HepG2 (cell line): ENCODE measurements at regions not wholly inside any gene's neighbourhood (a gene's known extent, or its start where the extent isn't known, plus 50 kb on each side); places are given as distances from the start of the nearest gene placed in this dataset.
A peak's percentile ranks its signal among the peaks of the same experiment; 100 is the strongest.

Experiments used
- EED ChIP-seq: sonication (generic); formaldehyde crosslinking; IDR thresholded peaks from 2 replicates; pipeline ENCODE4 v1.5.0; 2020; ENCODE audit warnings: mild to moderate bottlenecking, missing genetic modification reagents
- FIP1L1 ChIP-seq: fragments of 200-400 bp; formaldehyde crosslinking; IDR thresholded peaks from 2 replicates; pipeline ENCODE4 v1.6.1; 2018; ENCODE audit warnings: low read depth, mild to moderate bottlenecking, low read length, moderate library complexity, borderline replicate concordance; ENCODE audit not compliant: insufficient read depth
- FOXC1 ChIP-seq: sonication (generic); formaldehyde crosslinking; IDR thresholded peaks from 2 replicates; pipeline ENCODE4 v1.8.0; 2022; ENCODE audit warnings: mild to moderate bottlenecking, missing genetic modification reagents, borderline replicate concordance
- MXD4 ChIP-seq: IDR thresholded peaks from 2 replicates; pipeline ENCODE4 v1.6.1; 2016; ENCODE audit warnings: mild to moderate bottlenecking, missing biosample characterization, missing genetic modification reagents
- NCOA2 ChIP-seq: sonication (generic); formaldehyde crosslinking; IDR thresholded peaks from 2 replicates; pipeline ENCODE4 v1.8.0; 2022; ENCODE audit warnings: inconsistent platforms
- NR2F1 ChIP-seq, 2 experiments: fragments of 450-650 bp in 1 of 2; formaldehyde crosslinking in 1 of 2; IDR thresholded peaks; 2 replicates each; pipeline versions ENCODE4 v1.5.0 to v1.6.1; 2016 to 2020; ENCODE audit warnings: mild to moderate bottlenecking in 1 of 2, missing compliant biosample characterization in 1 of 2, missing genetic modification reagents in 1 of 2, moderate library complexity in 1 of 2
- PAF1 ChIP-seq: IDR thresholded peaks from 2 replicates; pipeline ENCODE4 v1.6.1; 2016; ENCODE audit warnings: missing genetic modification reagents, missing compliant biosample characterization
- PHF20 ChIP-seq: sonication (generic); formaldehyde crosslinking; IDR thresholded peaks from 2 replicates; pipeline ENCODE4 v1.5.0; 2020; ENCODE audit warnings: mild to moderate bottlenecking, missing genetic modification reagents
- RBFOX2 ChIP-seq: fragments of 200-400 bp; formaldehyde crosslinking; IDR thresholded peaks from 2 replicates; pipeline ENCODE4 v1.6.1; 2017; ENCODE audit warnings: low read depth, mild to moderate bottlenecking, low read length
- SNAPC2 ChIP-seq: sonication (generic); formaldehyde crosslinking; IDR thresholded peaks from 2 replicates; pipeline ENCODE4 v1.8.1; 2022; ENCODE audit warnings: mild to moderate bottlenecking, missing genetic modification reagents
- SP5 ChIP-seq: IDR thresholded peaks from 2 replicates; pipeline ENCODE4 v1.6.1; 2016; ENCODE audit warnings: low read depth, borderline replicate concordance
- STAG1 ChIP-seq: sonication (generic); formaldehyde crosslinking; IDR thresholded peaks from 2 replicates; pipeline ENCODE4 v1.4.0; 2020; ENCODE audit warnings: missing genetic modification reagents
- TARDBP ChIP-seq: sonication (generic); formaldehyde crosslinking; IDR thresholded peaks from 2 replicates; pipeline ENCODE4 v1.8.0; 2022; ENCODE audit warnings: mild to moderate bottlenecking, missing genetic modification reagents
- TCF7 ChIP-seq: sonication (generic); IDR thresholded peaks from 2 replicates; pipeline ENCODE4 v1.6.1; 2016; ENCODE audit warnings: antibody characterized with exemption, low read depth
- ZNF350 ChIP-seq: sonication (generic); formaldehyde crosslinking; IDR thresholded peaks from 2 replicates; pipeline ENCODE4 v1.4.0; 2020; ENCODE audit warnings: mild to moderate bottlenecking, low read depth, missing genetic modification reagents, borderline replicate concordance
- ZNF451 ChIP-seq: sonication (generic); formaldehyde crosslinking; IDR thresholded peaks from 2 replicates; pipeline ENCODE4 v1.5.0; 2020; ENCODE audit warnings: mild to moderate bottlenecking, missing genetic modification reagents
- ZNF567 ChIP-seq: sonication (generic); formaldehyde crosslinking; IDR thresholded peaks from 2 replicates; pipeline ENCODE4 v1.8.1; 2023; ENCODE audit warnings: mild to moderate bottlenecking, missing genetic modification reagents, borderline replicate concordance
- TF ChIP-seq, protein P1 (sequence below): sonication (generic); formaldehyde crosslinking; conservative IDR thresholded peaks from 2 replicates; pipeline ENCODE4 v1.8.0; 2022; ENCODE audit warnings: missing genetic modification reagents
- TF ChIP-seq, protein P2 (sequence below): IDR thresholded peaks from 2 replicates; pipeline ENCODE4 v1.6.1; 2016; ENCODE audit warnings: low read depth
- TF ChIP-seq, protein P3 (sequence below): sonication (generic); formaldehyde crosslinking; IDR thresholded peaks from 2 replicates; pipeline ENCODE4 v1.5.1; 2020; ENCODE audit warnings: mild to moderate bottlenecking, missing genetic modification reagents, borderline replicate concordance
- TF ChIP-seq, protein P4 (sequence below): sonication (generic); formaldehyde crosslinking; IDR thresholded peaks from 2 replicates; pipeline ENCODE4 v1.8.1; 2023; ENCODE audit warnings: missing genetic modification reagents, inconsistent platforms, borderline replicate concordance

DNA sequence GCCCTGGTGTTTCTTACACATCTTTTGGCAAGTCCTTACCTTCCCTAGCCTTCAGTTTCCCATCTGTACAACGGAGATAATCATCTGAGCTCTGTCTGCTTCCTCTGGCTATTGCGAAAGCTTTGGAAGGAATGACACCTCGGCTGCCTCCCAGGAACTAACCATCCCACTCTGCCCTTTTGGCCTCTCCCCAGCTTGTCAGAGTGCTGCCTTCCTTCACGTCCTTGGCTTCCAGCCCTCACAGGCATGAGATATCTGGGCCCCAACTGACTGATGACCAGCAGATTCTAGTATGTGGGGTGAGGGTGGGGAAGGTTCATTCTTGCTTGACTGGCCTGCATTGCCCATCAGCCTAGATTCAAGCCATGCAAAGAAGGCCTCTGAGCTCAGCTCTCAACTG lies 253.1 kb upstream of the FGGY start (continued):
- TF ChIP-seq, protein P1, sequence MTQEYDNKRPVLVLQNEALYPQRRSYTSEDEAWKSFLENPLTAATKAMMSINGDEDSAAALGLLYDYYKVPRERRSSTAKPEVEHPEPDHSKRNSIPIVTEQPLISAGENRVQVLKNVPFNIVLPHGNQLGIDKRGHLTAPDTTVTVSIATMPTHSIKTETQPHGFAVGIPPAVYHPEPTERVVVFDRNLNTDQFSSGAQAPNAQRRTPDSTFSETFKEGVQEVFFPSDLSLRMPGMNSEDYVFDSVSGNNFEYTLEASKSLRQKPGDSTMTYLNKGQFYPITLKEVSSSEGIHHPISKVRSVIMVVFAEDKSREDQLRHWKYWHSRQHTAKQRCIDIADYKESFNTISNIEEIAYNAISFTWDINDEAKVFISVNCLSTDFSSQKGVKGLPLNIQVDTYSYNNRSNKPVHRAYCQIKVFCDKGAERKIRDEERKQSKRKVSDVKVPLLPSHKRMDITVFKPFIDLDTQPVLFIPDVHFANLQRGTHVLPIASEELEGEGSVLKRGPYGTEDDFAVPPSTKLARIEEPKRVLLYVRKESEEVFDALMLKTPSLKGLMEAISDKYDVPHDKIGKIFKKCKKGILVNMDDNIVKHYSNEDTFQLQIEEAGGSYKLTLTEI (CRISPR knock-in tag) = no peak
- TF ChIP-seq, protein P2, sequence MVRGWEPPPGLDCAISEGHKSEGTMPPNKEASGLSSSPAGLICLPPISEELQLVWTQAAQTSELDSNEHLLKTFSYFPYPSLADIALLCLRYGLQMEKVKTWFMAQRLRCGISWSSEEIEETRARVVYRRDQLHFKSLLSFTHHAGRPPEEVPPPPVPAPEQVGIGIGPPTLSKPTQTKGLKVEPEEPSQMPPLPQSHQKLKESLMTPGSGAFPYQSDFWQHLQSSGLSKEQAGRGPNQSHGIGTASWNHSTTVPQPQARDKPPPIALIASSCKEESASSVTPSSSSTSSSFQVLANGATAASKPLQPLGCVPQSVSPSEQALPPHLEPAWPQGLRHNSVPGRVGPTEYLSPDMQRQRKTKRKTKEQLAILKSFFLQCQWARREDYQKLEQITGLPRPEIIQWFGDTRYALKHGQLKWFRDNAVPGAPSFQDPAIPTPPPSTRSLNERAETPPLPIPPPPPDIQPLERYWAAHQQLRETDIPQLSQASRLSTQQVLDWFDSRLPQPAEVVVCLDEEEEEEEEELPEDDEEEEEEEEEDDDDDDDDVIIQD (CRISPR knock-in tag) = peak; percentile 59
- TF ChIP-seq FIP1L1 (no peak), TARDBP (CRISPR knock-in tag) (peak; percentile 90; the same call in 1 of the 2 replicates), ZNF567 (CRISPR knock-in tag) (0 out of 2 replicates have a peak, but pooled peaks have one; percentile 30), ZNF451 (peak; percentile 68; the same call in 1 of the 2 replicates), ZNF350 (CRISPR knock-in tag) (peak; percentile 27; the same call in 1 of the 2 replicates), NR2F1 (CRISPR knock-in tag; IDR thresholded peaks at IDR 0.05) (peak; percentile 42 to 79; a peak in 2 of 4 replicates), SP5 (peak; percentile 51; the same call in 1 of the 2 replicates), PAF1 (CRISPR knock-in tag) (no peak), EED (CRISPR knock-in tag) (no peak), NCOA2 (CRISPR knock-in tag) (peak; percentile 61; the same call in 1 of the 2 replicates), MXD4 (CRISPR knock-in tag) (0 out of 2 replicates have a peak, but pooled peaks have one; percentile 22), RBFOX2 (no peak), PHF20 (CRISPR knock-in tag) (no peak), TCF7 (peak; percentile 42), STAG1 (CRISPR knock-in tag) (peak; percentile 24; the same call in 1 of the 2 replicates), SNAPC2 (CRISPR knock-in tag) (0 out of 2 replicates have a peak, but pooled peaks have one; percentile 65), FOXC1 (CRISPR knock-in tag) (no peak)
- TF ChIP-seq, protein P3, sequence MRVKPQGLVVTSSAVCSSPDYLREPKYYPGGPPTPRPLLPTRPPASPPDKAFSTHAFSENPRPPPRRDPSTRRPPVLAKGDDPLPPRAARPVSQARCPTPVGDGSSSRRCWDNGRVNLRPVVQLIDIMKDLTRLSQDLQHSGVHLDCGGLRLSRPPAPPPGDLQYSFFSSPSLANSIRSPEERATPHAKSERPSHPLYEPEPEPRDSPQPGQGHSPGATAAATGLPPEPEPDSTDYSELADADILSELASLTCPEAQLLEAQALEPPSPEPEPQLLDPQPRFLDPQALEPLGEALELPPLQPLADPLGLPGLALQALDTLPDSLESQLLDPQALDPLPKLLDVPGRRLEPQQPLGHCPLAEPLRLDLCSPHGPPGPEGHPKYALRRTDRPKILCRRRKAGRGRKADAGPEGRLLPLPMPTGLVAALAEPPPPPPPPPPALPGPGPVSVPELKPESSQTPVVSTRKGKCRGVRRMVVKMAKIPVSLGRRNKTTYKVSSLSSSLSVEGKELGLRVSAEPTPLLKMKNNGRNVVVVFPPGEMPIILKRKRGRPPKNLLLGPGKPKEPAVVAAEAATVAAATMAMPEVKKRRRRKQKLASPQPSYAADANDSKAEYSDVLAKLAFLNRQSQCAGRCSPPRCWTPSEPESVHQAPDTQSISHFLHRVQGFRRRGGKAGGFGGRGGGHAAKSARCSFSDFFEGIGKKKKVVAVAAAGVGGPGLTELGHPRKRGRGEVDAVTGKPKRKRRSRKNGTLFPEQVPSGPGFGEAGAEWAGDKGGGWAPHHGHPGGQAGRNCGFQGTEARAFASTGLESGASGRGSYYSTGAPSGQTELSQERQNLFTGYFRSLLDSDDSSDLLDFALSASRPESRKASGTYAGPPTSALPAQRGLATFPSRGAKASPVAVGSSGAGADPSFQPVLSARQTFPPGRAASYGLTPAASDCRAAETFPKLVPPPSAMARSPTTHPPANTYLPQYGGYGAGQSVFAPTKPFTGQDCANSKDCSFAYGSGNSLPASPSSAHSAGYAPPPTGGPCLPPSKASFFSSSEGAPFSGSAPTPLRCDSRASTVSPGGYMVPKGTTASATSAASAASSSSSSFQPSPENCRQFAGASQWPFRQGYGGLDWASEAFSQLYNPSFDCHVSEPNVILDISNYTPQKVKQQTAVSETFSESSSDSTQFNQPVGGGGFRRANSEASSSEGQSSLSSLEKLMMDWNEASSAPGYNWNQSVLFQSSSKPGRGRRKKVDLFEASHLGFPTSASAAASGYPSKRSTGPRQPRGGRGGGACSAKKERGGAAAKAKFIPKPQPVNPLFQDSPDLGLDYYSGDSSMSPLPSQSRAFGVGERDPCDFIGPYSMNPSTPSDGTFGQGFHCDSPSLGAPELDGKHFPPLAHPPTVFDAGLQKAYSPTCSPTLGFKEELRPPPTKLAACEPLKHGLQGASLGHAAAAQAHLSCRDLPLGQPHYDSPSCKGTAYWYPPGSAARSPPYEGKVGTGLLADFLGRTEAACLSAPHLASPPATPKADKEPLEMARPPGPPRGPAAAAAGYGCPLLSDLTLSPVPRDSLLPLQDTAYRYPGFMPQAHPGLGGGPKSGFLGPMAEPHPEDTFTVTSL (CRISPR knock-in tag) = 0 out of 2 replicates have a peak, but pooled peaks have one; percentile 69
- TF ChIP-seq, protein P4, sequence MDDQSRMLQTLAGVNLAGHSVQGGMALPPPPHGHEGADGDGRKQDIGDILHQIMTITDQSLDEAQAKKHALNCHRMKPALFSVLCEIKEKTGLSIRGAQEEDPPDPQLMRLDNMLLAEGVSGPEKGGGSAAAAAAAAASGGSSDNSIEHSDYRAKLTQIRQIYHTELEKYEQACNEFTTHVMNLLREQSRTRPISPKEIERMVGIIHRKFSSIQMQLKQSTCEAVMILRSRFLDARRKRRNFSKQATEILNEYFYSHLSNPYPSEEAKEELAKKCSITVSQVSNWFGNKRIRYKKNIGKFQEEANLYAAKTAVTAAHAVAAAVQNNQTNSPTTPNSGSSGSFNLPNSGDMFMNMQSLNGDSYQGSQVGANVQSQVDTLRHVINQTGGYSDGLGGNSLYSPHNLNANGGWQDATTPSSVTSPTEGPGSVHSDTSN (CRISPR knock-in tag) = no peak
